HG03064 (cell line): ENCODE measurements at regions not wholly inside any gene's neighbourhood (a gene's known extent, or its start where the extent isn't known, plus 50 kb on each side); places are given as distances from the start of the nearest gene placed in this dataset.
"Not testable (repeated sequence)": the region's sequence is repeated elsewhere in the genome, so short reads cannot be mapped to it uniquely, and the experiment has no call there.

Experiments
- ATAC-seq: cut with Tn5 transposase; IDR thresholded peaks from one replicate; pipeline ENCODE4 v1.9.1; 2021; ENCODE audit warnings: low read depth; ENCODE audit not compliant: unreplicated experiment

DNA sequence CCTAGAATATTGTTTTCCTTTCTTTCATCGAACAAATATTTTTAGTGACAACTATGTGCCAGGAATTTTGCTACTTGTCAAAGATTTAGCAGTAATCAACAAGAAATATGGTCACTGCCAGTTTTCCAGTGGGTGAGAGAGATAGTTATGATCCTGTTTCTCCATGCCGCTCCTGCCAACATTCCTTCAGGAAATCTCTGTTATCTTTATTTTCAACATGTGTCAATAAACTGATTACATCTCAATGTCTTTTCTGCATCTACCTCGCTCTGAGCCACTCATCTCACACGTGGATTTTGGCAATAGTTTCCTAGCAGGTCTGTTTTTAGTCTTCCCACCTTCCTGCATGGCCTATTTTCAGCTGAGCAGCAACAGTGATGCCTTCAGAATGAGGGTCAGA is 650.0 kb upstream of the STXBP6 start:
- no peak for ATAC-seq

DNA sequence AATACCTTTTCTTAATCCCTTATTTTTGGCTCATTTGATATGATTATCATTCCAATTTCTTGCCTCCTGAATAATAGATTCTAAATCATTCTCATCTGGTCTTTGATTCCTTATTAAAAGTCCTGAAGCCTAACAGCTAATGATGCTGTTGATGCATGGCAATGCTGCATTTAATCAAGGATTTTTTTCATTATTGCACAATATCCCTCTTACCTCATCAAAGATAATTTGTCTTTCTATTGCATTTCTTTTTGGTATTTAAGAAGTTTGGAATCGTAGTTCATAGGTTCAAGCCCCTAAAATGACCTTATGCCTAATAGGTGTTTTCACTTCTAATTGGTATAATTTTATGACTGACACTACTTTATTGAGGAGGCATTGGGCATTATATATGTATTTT is 648.2 kb upstream of the STXBP6 start:
- no peak for ATAC-seq

DNA sequence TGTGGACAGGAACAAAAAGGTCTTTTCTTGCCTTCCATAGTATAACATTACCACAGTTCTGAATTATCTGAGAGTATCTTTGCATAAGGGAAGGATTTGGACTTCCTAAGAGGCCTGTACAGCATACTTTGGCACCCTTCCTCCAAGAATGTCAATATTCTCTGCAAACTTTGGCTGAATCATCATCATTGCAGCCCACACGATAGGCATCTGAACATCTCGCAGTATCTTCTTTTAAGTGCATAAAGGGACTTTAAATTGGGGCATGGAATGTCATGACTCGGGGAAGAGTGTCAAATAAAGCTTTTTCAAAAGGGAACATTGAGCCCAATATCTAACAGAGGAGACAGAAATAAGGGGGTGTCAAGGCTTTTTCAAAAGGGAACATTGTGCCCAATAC is 646.2 kb upstream of the STXBP6 start:
- ATAC-seq: no peak

DNA sequence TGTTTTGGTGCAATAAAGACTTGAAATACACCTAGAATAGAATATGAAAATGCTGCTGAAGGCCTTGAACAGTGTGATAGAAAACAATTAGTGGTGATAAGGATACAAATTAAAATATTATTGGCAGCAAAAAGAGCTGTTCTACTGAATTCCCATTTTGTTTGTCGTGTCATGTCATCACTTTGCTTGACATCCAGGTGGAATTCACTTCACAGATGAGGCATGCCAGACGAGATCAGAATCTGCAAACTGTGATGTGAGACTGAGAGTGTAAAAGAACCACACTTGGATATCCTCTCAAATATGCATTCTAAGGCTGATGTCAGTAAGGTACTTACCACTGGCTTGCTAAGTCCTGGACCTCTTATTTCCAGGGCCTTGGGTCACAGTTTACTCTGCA is 635.1 kb upstream of the STXBP6 start:
- ATAC-seq: no peak

DNA sequence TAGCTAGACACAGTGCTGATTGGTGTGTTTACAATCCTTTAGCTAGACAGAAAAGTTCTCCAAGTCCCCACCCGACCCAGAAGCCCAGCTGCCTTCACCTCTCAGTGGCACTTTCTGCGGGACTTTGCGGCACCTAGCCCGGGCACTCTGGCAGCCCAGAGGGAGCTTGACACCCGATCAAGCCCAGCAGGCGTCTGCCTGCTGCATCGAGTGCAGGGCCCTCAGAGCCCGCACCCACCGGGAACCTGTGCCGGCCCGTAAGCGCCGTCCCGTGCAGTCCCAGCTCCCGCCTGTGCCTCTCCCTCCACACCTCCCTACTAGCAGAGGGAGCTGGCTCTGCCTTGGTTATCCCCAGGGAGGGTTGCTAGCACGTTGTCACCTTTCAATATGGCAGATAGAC is 631.0 kb upstream of the STXBP6 start:
- ATAC-seq: no peak

DNA sequence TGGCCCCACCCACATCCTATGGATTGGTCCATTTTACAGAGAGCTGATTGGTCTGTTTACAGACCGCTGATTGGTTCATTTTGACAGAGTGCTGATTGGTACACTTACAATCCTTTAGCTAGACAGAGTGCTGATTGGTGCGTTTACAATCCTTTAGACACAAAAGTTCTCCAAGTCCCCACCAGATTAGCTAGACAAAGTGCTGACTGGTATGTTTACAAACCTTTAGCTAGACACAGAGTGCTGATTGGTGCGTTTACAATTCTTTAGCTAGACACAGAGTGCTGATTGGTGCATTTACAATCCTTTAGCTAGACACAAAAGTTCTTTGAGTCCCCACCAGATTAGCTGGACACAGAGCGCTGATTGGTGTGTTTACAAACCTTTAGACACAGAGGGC is 630.6 kb upstream of the STXBP6 start:
- ATAC-seq: not testable (repeated sequence)

DNA sequence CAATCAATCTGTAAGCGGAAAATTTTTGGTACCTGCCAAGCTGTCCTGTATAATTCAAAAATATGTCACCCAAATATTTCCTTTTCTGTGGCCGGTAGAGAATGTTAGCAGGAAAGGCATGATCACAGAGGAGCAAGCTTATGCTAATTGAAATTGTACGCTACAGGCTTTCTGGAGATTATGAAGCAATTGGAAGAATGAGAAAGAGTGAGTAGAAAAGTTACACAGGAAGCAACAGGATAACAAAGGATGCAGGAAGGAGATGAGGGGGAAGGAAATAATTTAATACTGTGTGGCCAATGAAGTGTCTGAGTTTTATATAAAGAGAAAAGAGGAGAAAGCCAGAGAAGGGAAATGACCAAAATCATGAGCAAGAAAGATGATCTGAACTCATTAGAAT is 627.2 kb upstream of the STXBP6 start:
- no peak for ATAC-seq

DNA sequence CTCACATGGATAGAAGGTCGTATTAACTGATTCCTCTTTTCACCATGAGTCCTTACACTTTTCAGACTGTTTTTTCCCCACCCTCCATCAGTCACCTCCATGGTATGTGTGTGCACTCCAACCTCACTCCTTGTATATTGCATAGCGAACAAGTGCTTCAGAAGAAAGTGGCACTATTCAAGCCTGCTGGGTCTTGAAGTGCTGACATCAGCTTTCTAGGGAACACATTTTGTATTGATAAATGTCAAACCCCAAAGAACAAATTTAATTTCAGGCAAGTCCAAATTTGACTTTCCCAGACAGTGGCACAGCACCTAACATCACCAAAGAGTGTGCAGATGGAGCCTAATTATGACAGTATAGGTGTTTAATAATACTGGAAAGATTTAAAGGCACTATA is 617.4 kb upstream of the STXBP6 start:
- no peak for ATAC-seq

DNA sequence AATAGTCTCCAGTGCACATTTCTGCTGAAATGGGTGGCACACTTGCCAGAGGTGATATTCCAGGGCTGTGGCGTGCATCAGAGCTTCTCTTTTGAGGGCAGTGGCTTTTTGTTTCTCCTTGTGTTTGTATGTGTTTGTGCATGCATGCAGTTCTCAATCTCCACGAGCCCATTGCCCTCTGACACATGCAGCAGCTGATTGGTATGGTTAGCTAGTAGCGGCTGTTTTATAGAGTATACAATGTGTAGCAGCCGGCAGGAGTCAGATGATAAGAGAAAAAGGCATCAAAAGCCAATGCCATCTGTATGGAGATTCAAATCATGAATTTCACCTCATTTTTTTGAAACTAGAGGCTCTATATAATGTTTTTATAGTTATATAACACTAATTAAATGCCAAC is 616.9 kb upstream of the STXBP6 start:
- no peak for ATAC-seq

DNA sequence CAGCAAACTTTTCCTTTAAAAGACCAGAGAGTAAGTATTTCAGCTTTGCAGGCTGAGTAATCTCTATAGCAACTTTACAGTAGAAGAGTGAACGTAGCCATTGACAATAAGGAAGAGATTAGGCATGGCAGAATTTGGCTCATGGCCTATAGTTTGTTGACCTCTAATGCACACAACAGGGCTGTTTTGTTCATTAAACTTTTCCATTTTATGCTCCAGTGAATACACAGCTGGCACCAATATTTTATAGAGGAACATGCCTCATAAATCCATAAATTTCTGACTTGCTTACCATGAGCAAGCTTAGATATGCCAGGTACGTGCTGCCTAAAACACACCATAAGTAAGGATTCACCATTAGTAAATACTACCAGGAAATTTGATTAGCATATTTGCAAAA is 609.0 kb upstream of the STXBP6 start:
- no peak for ATAC-seq

DNA sequence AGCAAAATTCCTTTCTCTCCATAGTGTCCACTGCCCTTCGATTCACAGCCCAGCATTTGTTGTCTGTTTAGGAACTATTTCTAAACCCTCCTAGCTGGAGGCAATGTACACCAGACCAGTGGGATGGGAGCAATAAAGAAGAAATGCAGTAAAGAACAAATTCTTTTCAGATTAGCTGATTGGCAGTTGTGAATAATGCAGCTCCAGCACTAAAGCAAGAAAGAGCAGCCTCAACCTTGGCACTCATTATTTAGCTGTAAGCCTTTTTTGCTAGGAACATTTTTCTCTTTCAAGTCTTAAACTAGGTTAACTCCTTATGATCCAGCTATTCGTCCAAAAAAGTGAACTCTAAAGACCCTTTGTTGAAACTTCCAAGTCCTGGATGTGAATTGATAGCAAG is 580.5 kb upstream of the STXBP6 start:
- ATAC-seq: no peak

DNA sequence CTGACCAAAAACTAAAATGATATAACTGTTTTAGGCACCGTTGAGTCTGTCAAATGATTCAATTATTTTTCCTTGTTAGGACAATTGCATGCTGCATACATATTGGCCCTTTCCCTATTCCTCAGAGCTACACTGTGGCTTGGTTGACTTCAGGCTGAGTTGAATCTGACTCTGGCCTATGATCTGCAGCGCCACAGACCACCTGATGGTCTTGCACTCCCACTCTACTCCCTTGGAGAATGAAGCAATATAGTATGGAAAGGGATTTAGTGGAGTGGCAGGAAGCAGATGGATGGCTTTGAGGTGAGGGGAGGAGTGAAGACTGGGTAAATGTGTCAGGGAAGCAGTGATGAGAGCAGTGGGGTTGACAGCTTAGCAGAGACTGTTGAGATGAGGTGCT is 579.0 kb upstream of the STXBP6 start:
- ATAC-seq: no peak

DNA sequence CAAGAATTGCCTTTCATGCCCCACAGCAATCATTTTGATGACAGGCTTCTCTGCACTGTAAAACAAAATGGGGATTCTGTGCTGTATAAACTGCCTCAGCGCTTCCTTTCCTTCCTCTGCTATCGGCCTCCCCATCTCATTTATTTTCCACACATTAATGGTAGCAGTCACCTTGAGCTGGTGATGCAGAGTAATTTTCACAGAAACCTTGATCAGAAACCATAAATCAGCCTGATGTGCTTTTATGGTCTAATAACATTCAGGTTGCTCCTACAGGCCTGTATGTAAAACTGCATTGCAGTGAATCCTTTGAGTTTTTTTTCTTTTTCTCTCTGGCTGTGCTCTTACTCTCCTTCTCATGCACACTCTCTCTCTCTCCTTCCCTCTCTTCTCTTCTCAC is 578.4 kb upstream of the STXBP6 start:
- no peak for ATAC-seq

DNA sequence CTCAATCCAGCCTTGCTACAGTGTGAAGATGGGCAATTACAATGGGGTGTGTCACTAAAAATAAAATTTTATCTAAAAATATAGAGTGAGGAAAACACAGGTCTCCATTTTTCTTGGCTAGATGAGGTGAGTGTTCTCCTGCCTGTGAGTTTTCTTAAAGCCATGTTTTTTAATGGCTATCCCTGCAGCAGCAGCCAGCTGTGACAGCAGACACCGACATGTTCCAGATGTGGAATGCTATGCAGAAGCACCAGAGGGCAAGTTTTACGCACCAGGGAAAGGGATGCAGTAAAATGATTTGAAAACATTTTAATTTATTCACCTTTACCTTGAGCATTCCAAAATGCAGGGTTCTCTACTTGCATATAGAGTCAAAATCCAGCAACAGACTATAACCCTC is 577.0 kb upstream of the STXBP6 start:
- ATAC-seq: no peak

DNA sequence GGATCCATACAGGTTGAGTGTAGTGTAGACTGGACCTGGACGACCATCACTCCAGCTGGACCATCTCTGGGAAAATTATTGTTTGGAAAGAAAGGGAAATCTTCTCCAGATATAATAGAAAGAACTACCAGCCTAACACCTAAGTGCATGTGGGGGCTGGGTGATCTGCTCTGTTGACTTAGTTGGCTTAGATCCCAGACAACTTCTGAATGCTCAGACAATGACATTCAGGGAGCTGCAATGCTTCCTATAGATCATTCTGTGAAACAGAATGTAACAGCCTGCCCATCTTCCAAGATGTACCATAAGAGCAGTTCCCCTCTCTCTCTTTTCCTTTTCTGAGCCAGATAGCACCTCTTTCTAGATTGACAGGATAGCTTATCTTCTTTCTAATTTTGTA is 572.8 kb upstream of the STXBP6 start:
- ATAC-seq: no peak

DNA sequence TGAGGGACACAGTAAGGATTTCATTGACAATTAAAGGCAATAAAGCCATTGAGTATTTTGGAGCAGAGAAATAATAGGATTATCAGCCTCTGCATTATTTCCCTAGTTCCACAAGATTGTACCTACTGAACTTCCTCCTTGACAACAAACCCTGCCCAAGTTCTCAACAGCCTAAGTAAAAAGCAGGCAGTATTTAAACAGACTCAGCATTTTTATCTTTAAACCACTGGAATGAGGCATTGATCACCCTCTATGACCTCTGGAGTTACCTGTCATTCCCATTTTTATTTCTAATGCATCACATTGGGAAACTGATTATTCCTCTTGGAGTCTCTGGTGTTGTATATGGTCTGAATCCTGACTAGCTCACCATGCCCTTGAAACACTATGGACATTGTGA is 570.6 kb upstream of the STXBP6 start:
- no peak for ATAC-seq

DNA sequence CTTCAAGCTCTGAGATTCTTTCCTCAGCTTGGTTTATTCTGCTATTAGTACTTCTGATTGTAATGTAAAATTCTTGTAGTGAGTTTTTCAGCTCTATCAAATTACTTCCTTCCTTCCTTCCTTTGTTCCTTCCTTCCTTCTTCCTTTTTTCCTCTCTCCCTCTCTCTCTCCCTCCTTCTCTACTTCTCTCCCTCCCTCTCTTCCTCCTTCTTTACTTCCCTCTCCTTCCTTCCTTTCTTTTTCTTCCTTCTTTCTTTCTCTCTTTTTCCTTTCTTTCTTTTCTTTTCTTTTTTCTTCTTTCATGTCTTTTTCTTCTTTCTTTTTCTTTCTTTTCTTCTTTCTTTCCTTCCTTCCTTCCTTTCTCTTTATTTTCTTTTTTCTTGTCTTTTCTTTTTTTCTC is 565.2 kb upstream of the STXBP6 start:
- ATAC-seq: no peak

DNA sequence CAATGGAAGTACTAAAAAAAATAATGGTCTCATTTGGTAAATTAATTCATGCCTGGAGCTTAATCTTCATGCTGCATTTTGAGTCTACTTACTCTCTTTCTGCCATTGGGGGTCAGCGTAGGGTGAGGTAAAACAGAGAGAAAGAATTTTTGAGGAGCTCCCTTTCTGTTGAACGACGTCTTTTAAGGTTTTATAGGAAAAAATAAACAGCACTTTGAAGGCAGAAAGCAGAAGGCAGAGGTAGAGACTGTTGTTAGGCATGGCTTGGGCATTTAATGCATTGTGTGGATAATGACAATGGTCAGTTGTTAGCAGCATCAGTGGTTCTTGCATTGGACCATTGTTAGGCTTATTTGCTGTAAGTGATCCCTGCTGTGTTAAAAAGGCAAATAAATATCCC is 557.2 kb upstream of the STXBP6 start:
- no peak for ATAC-seq

DNA sequence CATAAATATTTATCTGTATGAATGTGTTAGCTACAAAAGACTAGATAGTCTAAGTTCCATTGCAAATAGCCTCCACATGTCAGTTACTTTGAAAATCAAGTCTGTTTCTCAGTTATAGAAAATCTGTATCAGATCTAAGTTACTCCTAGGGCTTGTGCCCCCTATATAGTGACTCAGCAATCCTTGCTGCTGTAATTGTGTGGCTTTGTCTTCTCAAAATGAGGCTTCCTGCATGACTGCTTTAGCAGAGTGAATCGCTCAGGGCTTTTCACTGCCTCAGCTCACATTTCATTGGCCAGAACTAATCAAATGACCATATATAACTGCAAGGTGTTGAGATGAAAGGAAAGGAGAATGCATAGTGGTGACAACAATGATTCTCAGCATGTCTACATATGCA is 552.2 kb upstream of the STXBP6 start:
- no peak for ATAC-seq

DNA sequence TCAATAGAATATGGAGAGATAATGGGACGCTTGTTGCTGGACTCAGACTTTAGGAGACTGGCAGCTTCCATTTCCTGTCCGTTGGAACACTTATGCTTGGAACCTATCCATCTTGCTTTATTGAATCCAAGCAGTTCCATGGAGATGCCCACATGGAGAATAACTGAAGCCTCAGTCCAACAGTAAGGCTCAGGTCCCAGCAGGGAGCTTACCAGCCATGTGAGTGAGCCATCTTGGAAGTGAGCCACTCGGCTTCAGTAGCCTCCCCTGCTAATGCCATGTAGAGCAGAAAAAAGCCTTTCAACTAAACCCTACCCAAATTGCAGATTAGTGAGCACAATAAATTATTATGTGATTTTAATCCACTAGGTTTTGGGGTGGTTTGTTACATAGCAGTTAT is 538.8 kb upstream of the STXBP6 start:
- ATAC-seq: no peak

DNA sequence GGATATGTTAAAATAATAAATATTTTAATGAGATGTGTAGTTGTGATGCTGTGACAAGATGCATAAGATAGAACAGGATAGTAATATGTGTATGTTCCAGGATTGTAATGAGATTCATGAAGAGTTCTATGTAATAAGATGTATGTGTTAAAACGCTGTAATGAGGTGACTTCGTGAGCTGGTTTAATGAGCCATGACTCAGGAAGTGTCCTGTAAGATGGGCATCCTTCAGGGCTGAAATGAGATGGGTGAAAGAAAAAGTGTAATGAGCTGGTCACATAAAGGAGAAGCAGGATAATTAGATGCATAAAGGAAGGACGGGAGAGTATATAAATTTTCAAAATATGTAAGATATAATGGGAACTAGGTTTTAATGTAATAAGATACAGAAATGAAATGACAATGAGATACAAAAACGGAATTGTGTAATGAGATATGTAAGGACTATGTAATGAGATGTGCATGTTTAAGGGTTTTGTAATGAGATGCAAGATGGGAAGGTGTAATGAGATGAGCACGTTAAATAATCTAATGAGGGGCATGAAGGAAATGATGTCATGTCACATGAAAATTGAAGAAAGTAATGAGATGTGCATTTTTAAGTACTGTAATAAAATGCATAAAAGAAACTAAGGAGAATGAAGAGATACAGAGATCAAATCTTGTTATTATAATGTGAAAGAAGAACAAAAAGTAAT is 524.8 kb upstream of the STXBP6 start:
- ATAC-seq: no peak

DNA sequence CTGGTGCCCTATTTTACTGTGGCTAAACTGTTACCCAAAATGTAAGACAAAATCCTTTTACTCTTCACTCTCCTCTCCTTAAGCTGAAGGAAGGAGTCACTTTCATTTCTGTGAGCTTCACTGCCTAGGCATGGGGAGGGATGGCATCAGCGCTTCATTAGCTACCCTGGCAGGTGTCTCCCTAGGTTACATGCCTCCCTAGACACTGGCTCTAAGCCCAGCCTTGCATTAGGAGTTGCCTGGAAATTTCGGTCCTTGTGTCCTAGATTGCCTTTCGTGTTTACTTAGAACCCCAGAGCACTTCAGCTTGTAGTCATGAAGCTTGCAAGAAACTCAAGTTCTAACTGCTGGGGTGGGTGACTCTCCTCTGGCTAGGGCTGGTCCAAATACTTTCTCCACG is 520.5 kb upstream of the STXBP6 start:
- ATAC-seq: no peak

DNA sequence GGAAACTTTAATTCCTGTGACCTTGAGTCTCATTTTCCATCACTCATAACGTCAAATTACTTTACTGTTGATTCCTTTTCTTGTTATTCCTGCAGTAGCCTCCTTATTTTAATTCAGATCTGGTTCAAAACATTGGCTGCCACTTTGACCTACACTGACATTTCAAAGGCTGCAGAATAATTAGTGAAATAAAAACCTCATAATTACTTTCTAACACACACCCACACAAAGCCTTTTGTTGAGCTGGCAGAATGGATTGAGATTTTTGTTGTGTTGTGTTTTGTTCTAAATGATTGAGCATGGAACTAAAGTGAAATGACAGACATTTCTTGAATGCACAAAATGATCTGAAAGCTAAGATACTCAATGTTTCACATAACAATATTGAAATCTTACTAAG is 507.5 kb upstream of the STXBP6 start:
- ATAC-seq: no peak
